DOHH2 (cell line): ENCODE measurements at regions not wholly inside any gene's neighbourhood (a gene's known extent, or its start where the extent isn't known, plus 50 kb on each side); places are given as distances from the start of the nearest gene placed in this dataset.

ENCODE experiments used
- H3F3A ChIP-seq: fragments of 200-600 bp; sonication (generic), shearing (Covaris generic); 2 replicates; pipeline ENCODE4 v1.6.0; 2016; ENCODE audit warnings: antibody characterized with exemption, mild to moderate bottlenecking; ENCODE audit not compliant: control insufficient read depth, insufficient read depth
- H3K27ac ChIP-seq: fragments of 200-600 bp; sonication (generic); 2 replicates; pipeline ENCODE4 v1.5.1; 2014; ENCODE audit warnings: low read depth, mild to moderate bottlenecking, low read length, moderate library complexity
- H3K27me3 ChIP-seq: fragments of 200-600 bp; sonication (generic); 2 replicates; pipeline ENCODE4 v1.6.1; 2014; ENCODE audit warnings: mild to moderate bottlenecking, low read length, mixed read lengths; ENCODE audit not compliant: control insufficient read depth
- H3K36me3 ChIP-seq: fragments of 200-600 bp; sonication (generic); 2 replicates; pipeline ENCODE4 v1.6.1; 2014; ENCODE audit warnings: mild to moderate bottlenecking, low read length, moderate library complexity, mixed read lengths; ENCODE audit not compliant: control insufficient read depth
- H3K4me1 ChIP-seq: fragments of 200-600 bp; sonication (generic); 2 replicates; pipeline ENCODE4 v1.6.1; 2014; ENCODE audit warnings: mild to moderate bottlenecking, low read length, mixed read lengths; ENCODE audit not compliant: control insufficient read depth
- H3K4me2 ChIP-seq: fragments of 200-600 bp; sonication (generic); 2 replicates; pipeline ENCODE4 v1.6.0; 2014; ENCODE audit warnings: mild to moderate bottlenecking, low read length, moderate library complexity
- H3K4me3 ChIP-seq: fragments of 200-600 bp; sonication (generic); 2 replicates; pipeline ENCODE4 v1.5.1; 2014; ENCODE audit warnings: mild to moderate bottlenecking, low read length, mixed read lengths
- H3K79me2 ChIP-seq: fragments of 200-600 bp; sonication (generic); 2 replicates; pipeline ENCODE4 v1.6.1; 2014; ENCODE audit warnings: mild to moderate bottlenecking, low read length, mixed read lengths; ENCODE audit not compliant: control insufficient read depth
- H3K9me2 ChIP-seq: fragments of 200-600 bp; sonication (generic); replicated peaks from 2 replicates; pipeline ENCODE4 v1.6.1; 2014; ENCODE audit warnings: mild to moderate bottlenecking, low read length, mixed read lengths; ENCODE audit not compliant: control insufficient read depth
- H3K9me3 ChIP-seq: fragments of 200-600 bp; sonication (generic); 2 replicates; pipeline ENCODE4 v1.6.1; 2014; ENCODE audit warnings: antibody characterized with exemption, low read length, mixed read lengths; ENCODE audit not compliant: control insufficient read depth, insufficient read depth
- H4K20me1 ChIP-seq: fragments of 200-600 bp; sonication (generic); 2 replicates; pipeline ENCODE4 v1.6.0; 2014; ENCODE audit warnings: low read depth, mild to moderate bottlenecking, antibody characterized with exemption, low read length, moderate library complexity; ENCODE audit not compliant: control insufficient read depth, insufficient read depth
- CTCF ChIP-seq: fragments of 200-600 bp; sonication (generic); IDR thresholded peaks from one replicate; pipeline ENCODE4 v1.5.1; 2014; ENCODE audit warnings: antibody characterized with exemption, mild to moderate bottlenecking, low read depth, low read length; ENCODE audit not compliant: poor library complexity, severe bottlenecking
- EZH2phosphoT487 ChIP-seq: fragments of 200-600 bp; sonication (generic); IDR thresholded peaks from 2 replicates; pipeline ENCODE4 v1.6.1; 2017; ENCODE audit warnings: borderline replicate concordance, mild to moderate bottlenecking, antibody characterized with exemption, low read length, moderate library complexity, mixed read lengths

- no peaks in the 10 kb centered on the region for H3K27me3 ChIP-seq
- TF ChIP-seq CTCF (no peak), EZH2phosphoT487 (no peak)
- no peak overlapping the region for H3K4me2 ChIP-seq
- H3K27ac ChIP-seq = no peak overlapping the region
- H3K36me3 ChIP-seq = no peaks in the 10 kb centered on the region
- no peaks in the 10 kb centered on the region for H4K20me1 ChIP-seq
- H3K9me3 ChIP-seq = no peaks in the 10 kb centered on the region
- H3K9me2 ChIP-seq = no peaks in the 10 kb centered on the region
- H3K79me2 ChIP-seq = no peaks in the 10 kb centered on the region
- no peaks in the 10 kb centered on the region for H3K4me1 ChIP-seq
- no peaks in the 10 kb centered on the region for H3F3A ChIP-seq
- H3K4me3 ChIP-seq = no peak overlapping the region
Measured at GRCh38 chr1:238265866-238266265, 375.1 kb upstream of the ZP4 start.

- no peaks in the 10 kb centered on the region for H3K9me3 ChIP-seq
- no peaks in the 10 kb centered on the region for H3K79me2 ChIP-seq
- no peak overlapping the region for H3K4me2 ChIP-seq
Measured at GRCh38 chr1:238264951-238265350, 374.2 kb upstream of the ZP4 start.

GRCh38 chr1:238258510-238258909 lies 367.8 kb upstream of the ZP4 start:
- no peak overlapping the region for H3K4me3 ChIP-seq
- no peak overlapping the region for H3K27ac ChIP-seq
- TF ChIP-seq EZH2phosphoT487 (no peak), CTCF (no peak)
- no peaks in the 10 kb centered on the region for H3K36me3 ChIP-seq
- H3K9me3 ChIP-seq = no peaks in the 10 kb centered on the region
- no peaks in the 10 kb centered on the region for H3K79me2 ChIP-seq
- H3F3A ChIP-seq = no peaks in the 10 kb centered on the region
- no peaks in the 10 kb centered on the region for H4K20me1 ChIP-seq
- H3K27me3 ChIP-seq = no peaks in the 10 kb centered on the region
- no peak overlapping the region for H3K4me2 ChIP-seq
- H3K4me1 ChIP-seq = no peaks in the 10 kb centered on the region
- H3K9me2 ChIP-seq = no peaks in the 10 kb centered on the region

More at GRCh38 chr1:238264951-238265350, 374.2 kb upstream of the ZP4 start:
- Histone ChIP-seq H3K4me1 (no peaks in the 10 kb centered on the region), H3F3A (no peaks in the 10 kb centered on the region), H3K27me3 (no peaks in the 10 kb centered on the region), H3K9me2 (no peaks in the 10 kb centered on the region), H3K4me3 (no peak overlapping the region), H4K20me1 (no peaks in the 10 kb centered on the region), H3K36me3 (no peaks in the 10 kb centered on the region), H3K27ac (no peak overlapping the region)
- TF ChIP-seq CTCF (no peak), EZH2phosphoT487 (no peak)

GRCh38 chr1:238257018-238257621 lies 366.4 kb upstream of the ZP4 start:
- Histone ChIP-seq H3K9me2 (no peaks in the 10 kb centered on the region), H3K9me3 (no peaks in the 10 kb centered on the region), H3F3A (no peaks in the 10 kb centered on the region), H3K27ac (no peak overlapping the region), H3K4me1 (no peaks in the 10 kb centered on the region), H3K27me3 (no peaks in the 10 kb centered on the region), H3K4me2 (no peak overlapping the region), H3K4me3 (no peak overlapping the region), H4K20me1 (no peaks in the 10 kb centered on the region), H3K36me3 (no peaks in the 10 kb centered on the region), H3K79me2 (no peaks in the 10 kb centered on the region)
- TF ChIP-seq EZH2phosphoT487 (no peak), CTCF (no peak)
